DOHH2 (cell line): ENCODE measurements at regions not wholly inside any gene's neighbourhood (a gene's known extent, or its start where the extent isn't known, plus 50 kb on each side); places are given as distances from the start of the nearest gene placed in this dataset.
"Not testable (repeated sequence)": the region's sequence is repeated elsewhere in the genome, so short reads cannot be mapped to it uniquely, and the experiment has no call there.

ENCODE experiments used
- H3F3A ChIP-seq: fragments of 200-600 bp; sonication (generic), shearing (Covaris generic); 2 replicates; pipeline ENCODE4 v1.6.0; 2016; ENCODE audit warnings: antibody characterized with exemption, mild to moderate bottlenecking; ENCODE audit not compliant: control insufficient read depth, insufficient read depth
- H3K27ac ChIP-seq: fragments of 200-600 bp; sonication (generic); 2 replicates; pipeline ENCODE4 v1.5.1; 2014; ENCODE audit warnings: low read depth, mild to moderate bottlenecking, low read length, moderate library complexity
- H3K27me3 ChIP-seq: fragments of 200-600 bp; sonication (generic); 2 replicates; pipeline ENCODE4 v1.6.1; 2014; ENCODE audit warnings: mild to moderate bottlenecking, low read length, mixed read lengths; ENCODE audit not compliant: control insufficient read depth
- H3K36me3 ChIP-seq: fragments of 200-600 bp; sonication (generic); 2 replicates; pipeline ENCODE4 v1.6.1; 2014; ENCODE audit warnings: mild to moderate bottlenecking, low read length, moderate library complexity, mixed read lengths; ENCODE audit not compliant: control insufficient read depth
- H3K4me1 ChIP-seq: fragments of 200-600 bp; sonication (generic); 2 replicates; pipeline ENCODE4 v1.6.1; 2014; ENCODE audit warnings: mild to moderate bottlenecking, low read length, mixed read lengths; ENCODE audit not compliant: control insufficient read depth
- H3K4me2 ChIP-seq: fragments of 200-600 bp; sonication (generic); 2 replicates; pipeline ENCODE4 v1.6.0; 2014; ENCODE audit warnings: mild to moderate bottlenecking, low read length, moderate library complexity
- H3K4me3 ChIP-seq: fragments of 200-600 bp; sonication (generic); 2 replicates; pipeline ENCODE4 v1.5.1; 2014; ENCODE audit warnings: mild to moderate bottlenecking, low read length, mixed read lengths
- H3K79me2 ChIP-seq: fragments of 200-600 bp; sonication (generic); 2 replicates; pipeline ENCODE4 v1.6.1; 2014; ENCODE audit warnings: mild to moderate bottlenecking, low read length, mixed read lengths; ENCODE audit not compliant: control insufficient read depth
- H3K9me2 ChIP-seq: fragments of 200-600 bp; sonication (generic); replicated peaks from 2 replicates; pipeline ENCODE4 v1.6.1; 2014; ENCODE audit warnings: mild to moderate bottlenecking, low read length, mixed read lengths; ENCODE audit not compliant: control insufficient read depth
- H3K9me3 ChIP-seq: fragments of 200-600 bp; sonication (generic); 2 replicates; pipeline ENCODE4 v1.6.1; 2014; ENCODE audit warnings: antibody characterized with exemption, low read length, mixed read lengths; ENCODE audit not compliant: control insufficient read depth, insufficient read depth
- H4K20me1 ChIP-seq: fragments of 200-600 bp; sonication (generic); 2 replicates; pipeline ENCODE4 v1.6.0; 2014; ENCODE audit warnings: low read depth, mild to moderate bottlenecking, antibody characterized with exemption, low read length, moderate library complexity; ENCODE audit not compliant: control insufficient read depth, insufficient read depth
- EZH2phosphoT487 ChIP-seq: fragments of 200-600 bp; sonication (generic); IDR thresholded peaks from 2 replicates; pipeline ENCODE4 v1.6.1; 2017; ENCODE audit warnings: borderline replicate concordance, mild to moderate bottlenecking, antibody characterized with exemption, low read length, moderate library complexity, mixed read lengths
- TF ChIP-seq, protein P1 (sequence below): fragments of 200-600 bp; sonication (generic); IDR thresholded peaks from one replicate; pipeline ENCODE4 v1.5.1; 2014; ENCODE audit warnings: antibody characterized with exemption, mild to moderate bottlenecking, low read depth, low read length; ENCODE audit not compliant: poor library complexity, severe bottlenecking

GRCh38 chr5:40428126-40428525 is 251.6 kb upstream of the PTGER4 start:
- Histone ChIP-seq H3K79me2 (no peaks in the 10 kb centered on the region), H3K4me1 (no peaks in the 10 kb centered on the region), H3K4me3 (no peak overlapping the region), H3F3A (no peaks in the 10 kb centered on the region), H3K27ac (no peak overlapping the region), H3K9me3 (no peaks in the 10 kb centered on the region), H3K27me3 (no peaks in the 10 kb centered on the region), H4K20me1 (no peaks in the 10 kb centered on the region), H3K9me2 (no peaks in the 10 kb centered on the region), H3K36me3 (no peaks in the 10 kb centered on the region), H3K4me2 (no peak overlapping the region)
- no peak for TF ChIP-seq EZH2phosphoT487
- TF ChIP-seq, protein P1, sequence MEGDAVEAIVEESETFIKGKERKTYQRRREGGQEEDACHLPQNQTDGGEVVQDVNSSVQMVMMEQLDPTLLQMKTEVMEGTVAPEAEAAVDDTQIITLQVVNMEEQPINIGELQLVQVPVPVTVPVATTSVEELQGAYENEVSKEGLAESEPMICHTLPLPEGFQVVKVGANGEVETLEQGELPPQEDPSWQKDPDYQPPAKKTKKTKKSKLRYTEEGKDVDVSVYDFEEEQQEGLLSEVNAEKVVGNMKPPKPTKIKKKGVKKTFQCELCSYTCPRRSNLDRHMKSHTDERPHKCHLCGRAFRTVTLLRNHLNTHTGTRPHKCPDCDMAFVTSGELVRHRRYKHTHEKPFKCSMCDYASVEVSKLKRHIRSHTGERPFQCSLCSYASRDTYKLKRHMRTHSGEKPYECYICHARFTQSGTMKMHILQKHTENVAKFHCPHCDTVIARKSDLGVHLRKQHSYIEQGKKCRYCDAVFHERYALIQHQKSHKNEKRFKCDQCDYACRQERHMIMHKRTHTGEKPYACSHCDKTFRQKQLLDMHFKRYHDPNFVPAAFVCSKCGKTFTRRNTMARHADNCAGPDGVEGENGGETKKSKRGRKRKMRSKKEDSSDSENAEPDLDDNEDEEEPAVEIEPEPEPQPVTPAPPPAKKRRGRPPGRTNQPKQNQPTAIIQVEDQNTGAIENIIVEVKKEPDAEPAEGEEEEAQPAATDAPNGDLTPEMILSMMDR, result no peak

DNA sequence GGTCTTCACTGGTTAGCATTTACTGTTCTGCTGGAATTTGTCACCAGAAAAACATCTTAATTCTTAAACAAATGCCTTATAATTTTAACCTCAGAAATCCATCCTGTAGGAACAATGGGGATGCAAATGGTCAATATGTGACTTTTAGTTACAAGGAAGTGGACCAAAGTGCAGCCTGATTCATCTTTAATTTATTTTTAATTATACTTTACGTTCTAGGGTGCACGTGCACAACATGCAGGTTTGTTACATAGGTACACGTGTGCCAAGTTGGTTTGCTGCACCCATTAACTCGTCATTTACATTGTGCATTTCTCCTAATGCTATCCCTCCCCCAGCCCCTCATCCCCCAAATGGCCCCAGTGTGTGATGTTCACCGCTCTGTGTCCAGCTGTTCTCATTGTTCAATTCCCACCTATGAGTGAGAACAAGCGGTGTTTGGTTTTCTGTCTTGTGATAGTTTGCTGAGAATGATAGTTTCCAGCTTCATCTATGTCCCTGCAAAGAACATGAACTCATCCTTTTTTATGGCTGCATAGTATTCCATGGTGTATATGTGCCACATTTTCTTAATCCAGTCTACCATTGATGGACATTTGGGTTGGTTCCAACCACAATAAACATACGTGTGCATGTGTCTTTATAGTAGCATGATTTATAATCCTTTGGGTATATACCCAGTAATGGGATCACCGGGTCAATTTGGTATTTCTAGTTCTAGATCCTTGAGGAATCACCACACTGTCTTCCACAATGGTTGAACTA is 262.5 kb upstream of the PTGER4 start:
- not testable (repeated sequence) for H3K9me2 ChIP-seq, H3K9me3 ChIP-seq, H3K36me3 ChIP-seq, H3K27me3 ChIP-seq, H3K4me1 ChIP-seq, H3K27ac ChIP-seq, H3F3A ChIP-seq, H3K4me3 ChIP-seq, H3K79me2 ChIP-seq, H4K20me1 ChIP-seq, H3K4me2 ChIP-seq

DNA sequence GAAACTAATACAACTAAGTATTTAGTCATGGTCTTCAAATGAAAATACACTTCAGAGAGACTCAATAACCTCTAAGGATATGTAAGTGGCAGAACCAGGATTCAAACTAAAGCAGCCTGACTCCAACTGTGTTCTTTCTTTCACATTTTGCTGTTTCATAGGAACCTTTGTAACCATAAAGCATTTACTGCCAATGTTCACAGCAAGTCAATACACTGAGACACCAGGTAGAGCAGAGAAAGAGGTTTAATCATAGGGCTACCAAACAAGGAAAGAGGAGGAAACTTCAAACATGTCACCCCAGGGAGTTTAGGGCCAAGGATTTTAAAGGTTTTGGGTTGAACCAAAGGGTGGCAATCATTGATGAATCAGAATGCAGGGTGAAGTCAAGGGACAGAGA is 263.1 kb upstream of the PTGER4 start:
- H3K27ac ChIP-seq, result no peak overlapping the region
- no peaks in the 10 kb centered on the region for H3K9me3 ChIP-seq
- H4K20me1 ChIP-seq, result no peaks in the 10 kb centered on the region
- no peak overlapping the region for H3K4me3 ChIP-seq
- no peaks in the 10 kb centered on the region for H3K36me3 ChIP-seq
- H3K4me1 ChIP-seq, result no peaks in the 10 kb centered on the region
- no peaks in the 10 kb centered on the region for H3K9me2 ChIP-seq
- H3K4me2 ChIP-seq, result no peak overlapping the region
- H3F3A ChIP-seq, result no peaks in the 10 kb centered on the region; the same call in 1 of the 2 replicates
- H3K27me3 ChIP-seq, result no peaks in the 10 kb centered on the region
- no peaks in the 10 kb centered on the region for H3K79me2 ChIP-seq
- TF ChIP-seq, protein P1, result no peak
- TF ChIP-seq EZH2phosphoT487, result no peak

- Histone ChIP-seq H3K9me2 (no peaks in the 10 kb centered on the region), H3K4me2 (no peak overlapping the region), H3F3A (no peaks in the 10 kb centered on the region; the same call in 1 of the 2 replicates), H4K20me1 (no peaks in the 10 kb centered on the region), H3K4me3 (no peak overlapping the region), H3K27ac (no peak overlapping the region), H3K27me3 (no peaks in the 10 kb centered on the region), H3K79me2 (no peaks in the 10 kb centered on the region), H3K4me1 (peaks cover 2% of the 10 kb centered on the region), H3K36me3 (no peaks in the 10 kb centered on the region), H3K9me3 (no peaks in the 10 kb centered on the region)
- TF ChIP-seq, protein P1, result no peak
- TF ChIP-seq EZH2phosphoT487, result no peak
Observed at GRCh38 chr5:40416098-40416497, 263.6 kb upstream of the PTGER4 start.
